ENCODE measurements at regions not wholly inside any gene's neighbourhood (a gene's known extent, or its start where the extent isn't known, plus 50 kb on each side); places are given as distances from the start of the nearest gene placed in this dataset.
"Not testable (repeated sequence)": the region's sequence is repeated elsewhere in the genome, so short reads cannot be mapped to it uniquely, and the experiment has no call there.

GRCh38 chr9:104991144-104991953 is 63.4 kb upstream of the ABCA1 start:
- H3K4me3 Mint-ChIP-seq (ENCODE audit: unreplicated experiment): peak overlapping the region; percentile 90
- no peaks in the 10 kb centered on the region for H3K36me3 Mint-ChIP-seq (ENCODE audit: unreplicated experiment)
- H3K27me3 Mint-ChIP-seq (ENCODE audit: unreplicated experiment): peaks cover 27% of the 10 kb centered on the region
- no peak for TF ChIP-seq CTCF (IDR thresholded peaks at IDR 0.05; ENCODE audit: partially characterized antibody, unreplicated experiment)
- H3K4me1 Mint-ChIP-seq (ENCODE audit: low read depth, unreplicated experiment): peaks cover 41% of the 10 kb centered on the region
- H3K27ac Mint-ChIP-seq (ENCODE audit: unreplicated experiment): peak overlapping the region; percentile 99
- peak; percentile 85 for DNase-seq
- H3K9me3 Mint-ChIP-seq (ENCODE audit: unreplicated experiment): peaks cover 31% of the 10 kb centered on the region

- Mint-ChIP-seq H3K4me1 (ENCODE audit: low read depth, unreplicated experiment) (peaks cover 45% of the 10 kb centered on the region), H3K27ac (ENCODE audit: unreplicated experiment) (peak overlapping the region; percentile 96), H3K36me3 (ENCODE audit: unreplicated experiment) (no peaks in the 10 kb centered on the region), H3K9me3 (ENCODE audit: unreplicated experiment) (peaks cover 31% of the 10 kb centered on the region), H3K27me3 (ENCODE audit: unreplicated experiment) (peaks cover 27% of the 10 kb centered on the region), H3K4me3 (ENCODE audit: unreplicated experiment) (peak overlapping the region; percentile 90)
- no peak for TF ChIP-seq CTCF (IDR thresholded peaks at IDR 0.05; ENCODE audit: partially characterized antibody, unreplicated experiment)
- DNase-seq: no peak
Measured at GRCh38 chr9:104992659-104993058, 64.7 kb upstream of the ABCA1 start.

- H3K27me3 Mint-ChIP-seq (ENCODE audit: unreplicated experiment): peaks cover 27% of the 10 kb centered on the region
- H3K4me3 Mint-ChIP-seq (ENCODE audit: unreplicated experiment): peak overlapping the region; percentile 90
- H3K9me3 Mint-ChIP-seq (ENCODE audit: unreplicated experiment): peaks cover 31% of the 10 kb centered on the region
- DNase-seq: peak; percentile 78
- peak overlapping the region; percentile 96 for H3K27ac Mint-ChIP-seq (ENCODE audit: unreplicated experiment)
- no peaks in the 10 kb centered on the region for H3K36me3 Mint-ChIP-seq (ENCODE audit: unreplicated experiment)
- no peak for TF ChIP-seq CTCF (IDR thresholded peaks at IDR 0.05; ENCODE audit: partially characterized antibody, unreplicated experiment)
- H3K4me1 Mint-ChIP-seq (ENCODE audit: low read depth, unreplicated experiment): peaks cover 52% of the 10 kb centered on the region
Measured at GRCh38 chr9:104993291-104993963, 65.5 kb upstream of the ABCA1 start.

GRCh38 chr9:104997536-104997935 is 69.6 kb upstream of the ABCA1 start:
- Mint-ChIP-seq H3K27ac (ENCODE audit: unreplicated experiment) (no peak overlapping the region), H3K27me3 (ENCODE audit: unreplicated experiment) (peaks cover 12% of the 10 kb centered on the region), H3K36me3 (ENCODE audit: unreplicated experiment) (no peaks in the 10 kb centered on the region), H3K4me3 (ENCODE audit: unreplicated experiment) (no peak overlapping the region), H3K4me1 (ENCODE audit: low read depth, unreplicated experiment) (peaks cover 36% of the 10 kb centered on the region), H3K9me3 (ENCODE audit: unreplicated experiment) (peaks cover 17% of the 10 kb centered on the region)
- TF ChIP-seq CTCF (IDR thresholded peaks at IDR 0.05; ENCODE audit: partially characterized antibody, unreplicated experiment): no peak
- DNase-seq: no peak

GRCh38 chr9:104999136-104999535 is 71.2 kb upstream of the ABCA1 start:
- no peak for TF ChIP-seq CTCF (IDR thresholded peaks at IDR 0.05; ENCODE audit: partially characterized antibody, unreplicated experiment)
- Mint-ChIP-seq H3K36me3 (ENCODE audit: unreplicated experiment) (no peaks in the 10 kb centered on the region), H3K27ac (ENCODE audit: unreplicated experiment) (no peak overlapping the region), H3K9me3 (ENCODE audit: unreplicated experiment) (peaks cover 3% of the 10 kb centered on the region), H3K27me3 (ENCODE audit: unreplicated experiment) (peaks cover 6% of the 10 kb centered on the region), H3K4me3 (ENCODE audit: unreplicated experiment) (no peak overlapping the region), H3K4me1 (ENCODE audit: low read depth, unreplicated experiment) (peaks cover 21% of the 10 kb centered on the region)
- DNase-seq: no peak

- not testable (repeated sequence) for H3K36me3 Mint-ChIP-seq (ENCODE audit: unreplicated experiment); H3K27ac Mint-ChIP-seq (ENCODE audit: unreplicated experiment); H3K9me3 Mint-ChIP-seq (ENCODE audit: unreplicated experiment); DNase-seq; H3K4me3 Mint-ChIP-seq (ENCODE audit: unreplicated experiment); H3K27me3 Mint-ChIP-seq (ENCODE audit: unreplicated experiment)
- peaks cover 18% of the 10 kb centered on the region for H3K4me1 Mint-ChIP-seq (ENCODE audit: low read depth, unreplicated experiment)
Measured at GRCh38 chr9:105000529-105000928, 72.6 kb upstream of the ABCA1 start.

Data from glutamatergic neuron (in vitro differentiated cells).